GM23338 (cell line): ENCODE measurements at regions not wholly inside any gene's neighbourhood (a gene's known extent, or its start where the extent isn't known, plus 50 kb on each side); places are given as distances from the start of the nearest gene placed in this dataset.

ENCODE experiments used
- ATAC-seq: fragments of 200-7000 bp; cut with Tn5 transposase; 3 replicates; pipeline ENCODE4 v1.9.1; 2020
- DNase-seq: peaks from one replicate; pipeline ENCODE4 v3.0.0-alpha.2; 2015; ENCODE audit warnings: low spot score
- H2AFZ ChIP-seq: fragments of 200-600 bp; sonication (generic); 2 replicates; pipeline ENCODE4 v1.8.0; 2016; ENCODE audit warnings: antibody characterized with exemption, mild to moderate bottlenecking, moderate library complexity
- H3F3A ChIP-seq: fragments of 200-600 bp; sonication (generic); replicated peaks from 2 replicates; pipeline ENCODE4 v1.8.0; 2017; ENCODE audit warnings: antibody characterized with exemption, mixed run types, low read depth
- H3K27ac ChIP-seq: fragments of 200-600 bp; sonication (generic); 2 replicates; pipeline ENCODE4 v1.6.1; 2016; ENCODE audit warnings: low read depth
- H3K27me3 ChIP-seq: fragments of 200-600 bp; sonication (generic); 2 replicates; pipeline ENCODE4 v1.8.0; 2016; ENCODE audit warnings: mild to moderate bottlenecking, mixed run types, moderate library complexity; ENCODE audit not compliant: insufficient read depth
- H3K36me3 ChIP-seq: fragments of 200-600 bp; sonication (generic); 2 replicates; pipeline ENCODE4 v1.8.0; 2016; ENCODE audit warnings: mild to moderate bottlenecking; ENCODE audit not compliant: insufficient read depth
- H3K4me1 ChIP-seq: fragments of 200-600 bp; sonication (generic); 2 replicates; pipeline ENCODE4 v1.8.0; 2016; ENCODE audit warnings: mild to moderate bottlenecking, moderate library complexity; ENCODE audit not compliant: insufficient read depth
- H3K4me2 ChIP-seq: fragments of 200-600 bp; sonication (generic); 2 replicates; pipeline ENCODE4 v1.7.1; 2017; ENCODE audit warnings: mixed run types
- H3K4me3 ChIP-seq: fragments of 200-600 bp; sonication (generic); 2 replicates; pipeline ENCODE4 v1.6.1; 2016; ENCODE audit warnings: mixed run types
- H3K79me2 ChIP-seq: fragments of 200-600 bp; sonication (generic); replicated peaks from 2 replicates; pipeline ENCODE4 v1.8.0; 2017; ENCODE audit warnings: mild to moderate bottlenecking; ENCODE audit not compliant: insufficient read depth
- H3K9me2 ChIP-seq: fragments of 200-600 bp; sonication (generic); 2 replicates; pipeline ENCODE4 v1.8.0; 2017; ENCODE audit not compliant: insufficient read depth
- H4K20me1 ChIP-seq: fragments of 200-600 bp; sonication (generic); replicated peaks from 2 replicates; pipeline ENCODE4 v1.8.0; 2017; ENCODE audit warnings: mild to moderate bottlenecking; ENCODE audit not compliant: insufficient read depth
- H3K27ac Mint-ChIP-seq: 2 replicates; pipeline ENCODE4 v1.8.0; 2020; ENCODE audit warnings: inconsistent platforms, mild to moderate bottlenecking, moderate library complexity, mixed read lengths
- H3K27me3 Mint-ChIP-seq: 3 replicates; pipeline ENCODE4 v1.8.0; 2022; ENCODE audit warnings: low read depth, mild to moderate bottlenecking, moderate library complexity, mixed read lengths, inconsistent platforms; ENCODE audit not compliant: insufficient read depth, poor library complexity
- H3K36me3 Mint-ChIP-seq: 3 replicates; pipeline ENCODE4 v1.8.0; 2021; ENCODE audit warnings: low read depth, mild to moderate bottlenecking, inconsistent platforms, moderate library complexity, mixed read lengths
- H3K4me1 Mint-ChIP-seq: 3 replicates; pipeline ENCODE4 v1.8.0; 2020; ENCODE audit warnings: mild to moderate bottlenecking, inconsistent platforms, mixed read lengths
- H3K4me3 Mint-ChIP-seq: 3 replicates; pipeline ENCODE4 v1.8.0; 2021; ENCODE audit warnings: moderate library complexity, mild to moderate bottlenecking, inconsistent platforms, mixed read lengths
- H3K9me3 Mint-ChIP-seq: 3 replicates; pipeline ENCODE4 v1.8.0; 2020; ENCODE audit warnings: moderate library complexity, mild to moderate bottlenecking, inconsistent platforms, mixed read lengths
- CREB1 ChIP-seq: fragments of 250-450 bp; sonication (Bioruptor Pico); IDR thresholded peaks from 2 replicates; pipeline ENCODE4 v1.5.0; 2020; ENCODE audit warnings: low read depth, mild to moderate bottlenecking, moderate library complexity
- EZH2 ChIP-seq: fragments of 200-600 bp; sonication (generic); IDR thresholded peaks from one replicate; pipeline ENCODE4 v1.8.0; 2017; ENCODE audit warnings: antibody characterized with exemption, mild to moderate bottlenecking, low read depth; ENCODE audit not compliant: unreplicated experiment
- EZH2phosphoT487 ChIP-seq: fragments of 200-600 bp; sonication (generic); IDR thresholded peaks from one replicate; pipeline ENCODE4 v1.8.1; 2018; ENCODE audit warnings: antibody characterized with exemption; ENCODE audit not compliant: unreplicated experiment
- JUNB ChIP-seq: IDR thresholded peaks from one replicate; pipeline ENCODE4 v1.6.1; 2016; ENCODE audit warnings: antibody characterized with exemption; ENCODE audit not compliant: unreplicated experiment
- NANOG ChIP-seq: IDR thresholded peaks from 2 replicates; pipeline ENCODE4 v1.6.1; 2016; ENCODE audit warnings: antibody characterized with exemption, borderline replicate concordance
- POLR2AphosphoS5 ChIP-seq: IDR thresholded peaks from 2 replicates; pipeline ENCODE4 v1.6.1; 2016; ENCODE audit warnings: antibody characterized with exemption, low read depth
- STAT1 ChIP-seq: IDR thresholded peaks from one replicate; pipeline ENCODE4 v1.6.1; 2016; ENCODE audit warnings: antibody characterized with exemption; ENCODE audit not compliant: unreplicated experiment
- ZNF114 ChIP-seq: fragments of 250-450 bp; sonication (Bioruptor Pico); IDR thresholded peaks from 2 replicates; pipeline ENCODE4 v1.5.0; 2020; ENCODE audit warnings: mild to moderate bottlenecking, moderate library complexity
- ZNF331 ChIP-seq: fragments of 250-450 bp; sonication (Bioruptor Pico); IDR thresholded peaks from 2 replicates; pipeline ENCODE4 v1.5.0; 2020; ENCODE audit warnings: low read depth, mild to moderate bottlenecking, moderate library complexity
- TF ChIP-seq, protein P1 (sequence below): IDR thresholded peaks from one replicate; pipeline ENCODE4 v1.6.1; 2018; ENCODE audit warnings: antibody characterized with exemption; ENCODE audit not compliant: unreplicated experiment
- TF ChIP-seq, protein P2 (sequence below), 2 experiments: fragments of 200-600 bp in 1 of 2; sonication (generic) in 1 of 2; conservative IDR thresholded peaks; 2 replicates each; pipeline versions ENCODE4 v1.5.1 to v1.6.1; 2016 to 2017; ENCODE audit warnings: antibody characterized with exemption in 2 of 2, low read depth in 2 of 2, mild to moderate bottlenecking in 2 of 2, moderate library complexity in 1 of 2
- TF ChIP-seq, protein P3 (sequence below): fragments of 250-450 bp; sonication (Bioruptor Pico); IDR thresholded peaks from 2 replicates; pipeline ENCODE4 v1.5.0; 2020; ENCODE audit warnings: mild to moderate bottlenecking, moderate library complexity
- TF ChIP-seq, protein P4 (sequence below): IDR thresholded peaks from 2 replicates; pipeline ENCODE4 v1.6.1; 2016; ENCODE audit warnings: antibody characterized with exemption

DNA sequence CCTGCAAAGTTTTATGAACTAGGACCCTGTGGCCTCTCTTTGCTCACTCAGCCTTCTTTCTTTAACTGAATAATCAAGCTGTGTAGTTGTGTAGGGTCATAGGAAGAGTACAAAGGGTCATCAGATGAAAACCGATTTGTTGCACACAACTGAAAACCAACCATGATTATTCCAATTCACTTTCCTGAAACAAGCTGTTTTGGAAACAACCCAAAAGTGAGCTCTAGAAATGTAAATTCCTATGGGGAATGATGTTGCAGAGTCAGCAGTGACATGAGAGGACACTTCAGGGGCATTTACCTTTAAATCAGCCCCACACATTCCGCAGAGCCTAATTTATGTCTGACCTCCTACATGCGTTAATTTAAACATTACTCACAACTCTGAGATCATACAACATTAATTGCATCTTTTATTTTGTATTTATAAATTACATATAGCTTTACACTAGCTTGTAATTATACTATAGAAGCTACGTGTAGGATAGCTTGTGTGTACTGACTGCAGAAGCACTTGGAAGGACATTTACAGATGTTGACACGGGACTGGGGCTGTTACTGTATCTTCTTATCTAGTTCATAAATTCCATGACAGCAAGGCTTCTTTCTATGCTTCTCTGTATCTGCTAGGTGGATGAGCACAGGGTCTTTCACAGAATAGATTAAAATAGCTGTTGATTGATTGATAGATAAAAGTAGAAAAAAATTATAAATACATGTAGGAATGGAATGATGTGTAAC is 139.9 kb upstream of the AKR1E2 start:
- no peak for DNase-seq
- Mint-ChIP-seq H3K9me3 (no peaks in the 10 kb centered on the region), H3K4me1 (no peaks in the 10 kb centered on the region), H3K27ac (no peak overlapping the region), H3K36me3 (no peaks in the 10 kb centered on the region), H3K27me3 (no peaks in the 10 kb centered on the region), H3K4me3 (no peak overlapping the region)
- H3K4me1 ChIP-seq: no peaks in the 10 kb centered on the region
- H3K27me3 ChIP-seq: no peaks in the 10 kb centered on the region
- no peak overlapping the region for H3K27ac ChIP-seq
- H3F3A ChIP-seq: no peaks in the 10 kb centered on the region
- TF ChIP-seq EZH2phosphoT487 (no peak), CREB1 (CRISPR knock-in tag) (no peak), EZH2 (no peak), NANOG (no peak), JUNB (no peak), ZNF114 (CRISPR knock-in tag) (no peak), POLR2AphosphoS5 (no peak), STAT1 (no peak), ZNF331 (CRISPR knock-in tag) (no peak)
- TF ChIP-seq, protein P1, sequence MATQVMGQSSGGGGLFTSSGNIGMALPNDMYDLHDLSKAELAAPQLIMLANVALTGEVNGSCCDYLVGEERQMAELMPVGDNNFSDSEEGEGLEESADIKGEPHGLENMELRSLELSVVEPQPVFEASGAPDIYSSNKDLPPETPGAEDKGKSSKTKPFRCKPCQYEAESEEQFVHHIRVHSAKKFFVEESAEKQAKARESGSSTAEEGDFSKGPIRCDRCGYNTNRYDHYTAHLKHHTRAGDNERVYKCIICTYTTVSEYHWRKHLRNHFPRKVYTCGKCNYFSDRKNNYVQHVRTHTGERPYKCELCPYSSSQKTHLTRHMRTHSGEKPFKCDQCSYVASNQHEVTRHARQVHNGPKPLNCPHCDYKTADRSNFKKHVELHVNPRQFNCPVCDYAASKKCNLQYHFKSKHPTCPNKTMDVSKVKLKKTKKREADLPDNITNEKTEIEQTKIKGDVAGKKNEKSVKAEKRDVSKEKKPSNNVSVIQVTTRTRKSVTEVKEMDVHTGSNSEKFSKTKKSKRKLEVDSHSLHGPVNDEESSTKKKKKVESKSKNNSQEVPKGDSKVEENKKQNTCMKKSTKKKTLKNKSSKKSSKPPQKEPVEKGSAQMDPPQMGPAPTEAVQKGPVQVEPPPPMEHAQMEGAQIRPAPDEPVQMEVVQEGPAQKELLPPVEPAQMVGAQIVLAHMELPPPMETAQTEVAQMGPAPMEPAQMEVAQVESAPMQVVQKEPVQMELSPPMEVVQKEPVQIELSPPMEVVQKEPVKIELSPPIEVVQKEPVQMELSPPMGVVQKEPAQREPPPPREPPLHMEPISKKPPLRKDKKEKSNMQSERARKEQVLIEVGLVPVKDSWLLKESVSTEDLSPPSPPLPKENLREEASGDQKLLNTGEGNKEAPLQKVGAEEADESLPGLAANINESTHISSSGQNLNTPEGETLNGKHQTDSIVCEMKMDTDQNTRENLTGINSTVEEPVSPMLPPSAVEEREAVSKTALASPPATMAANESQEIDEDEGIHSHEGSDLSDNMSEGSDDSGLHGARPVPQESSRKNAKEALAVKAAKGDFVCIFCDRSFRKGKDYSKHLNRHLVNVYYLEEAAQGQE: no peak
- TF ChIP-seq, protein P2, sequence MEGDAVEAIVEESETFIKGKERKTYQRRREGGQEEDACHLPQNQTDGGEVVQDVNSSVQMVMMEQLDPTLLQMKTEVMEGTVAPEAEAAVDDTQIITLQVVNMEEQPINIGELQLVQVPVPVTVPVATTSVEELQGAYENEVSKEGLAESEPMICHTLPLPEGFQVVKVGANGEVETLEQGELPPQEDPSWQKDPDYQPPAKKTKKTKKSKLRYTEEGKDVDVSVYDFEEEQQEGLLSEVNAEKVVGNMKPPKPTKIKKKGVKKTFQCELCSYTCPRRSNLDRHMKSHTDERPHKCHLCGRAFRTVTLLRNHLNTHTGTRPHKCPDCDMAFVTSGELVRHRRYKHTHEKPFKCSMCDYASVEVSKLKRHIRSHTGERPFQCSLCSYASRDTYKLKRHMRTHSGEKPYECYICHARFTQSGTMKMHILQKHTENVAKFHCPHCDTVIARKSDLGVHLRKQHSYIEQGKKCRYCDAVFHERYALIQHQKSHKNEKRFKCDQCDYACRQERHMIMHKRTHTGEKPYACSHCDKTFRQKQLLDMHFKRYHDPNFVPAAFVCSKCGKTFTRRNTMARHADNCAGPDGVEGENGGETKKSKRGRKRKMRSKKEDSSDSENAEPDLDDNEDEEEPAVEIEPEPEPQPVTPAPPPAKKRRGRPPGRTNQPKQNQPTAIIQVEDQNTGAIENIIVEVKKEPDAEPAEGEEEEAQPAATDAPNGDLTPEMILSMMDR (conservative IDR thresholded peaks at IDR 0.05; ENCODE audit: low read depth in 2 of 2): no peak
- TF ChIP-seq, protein P3, sequence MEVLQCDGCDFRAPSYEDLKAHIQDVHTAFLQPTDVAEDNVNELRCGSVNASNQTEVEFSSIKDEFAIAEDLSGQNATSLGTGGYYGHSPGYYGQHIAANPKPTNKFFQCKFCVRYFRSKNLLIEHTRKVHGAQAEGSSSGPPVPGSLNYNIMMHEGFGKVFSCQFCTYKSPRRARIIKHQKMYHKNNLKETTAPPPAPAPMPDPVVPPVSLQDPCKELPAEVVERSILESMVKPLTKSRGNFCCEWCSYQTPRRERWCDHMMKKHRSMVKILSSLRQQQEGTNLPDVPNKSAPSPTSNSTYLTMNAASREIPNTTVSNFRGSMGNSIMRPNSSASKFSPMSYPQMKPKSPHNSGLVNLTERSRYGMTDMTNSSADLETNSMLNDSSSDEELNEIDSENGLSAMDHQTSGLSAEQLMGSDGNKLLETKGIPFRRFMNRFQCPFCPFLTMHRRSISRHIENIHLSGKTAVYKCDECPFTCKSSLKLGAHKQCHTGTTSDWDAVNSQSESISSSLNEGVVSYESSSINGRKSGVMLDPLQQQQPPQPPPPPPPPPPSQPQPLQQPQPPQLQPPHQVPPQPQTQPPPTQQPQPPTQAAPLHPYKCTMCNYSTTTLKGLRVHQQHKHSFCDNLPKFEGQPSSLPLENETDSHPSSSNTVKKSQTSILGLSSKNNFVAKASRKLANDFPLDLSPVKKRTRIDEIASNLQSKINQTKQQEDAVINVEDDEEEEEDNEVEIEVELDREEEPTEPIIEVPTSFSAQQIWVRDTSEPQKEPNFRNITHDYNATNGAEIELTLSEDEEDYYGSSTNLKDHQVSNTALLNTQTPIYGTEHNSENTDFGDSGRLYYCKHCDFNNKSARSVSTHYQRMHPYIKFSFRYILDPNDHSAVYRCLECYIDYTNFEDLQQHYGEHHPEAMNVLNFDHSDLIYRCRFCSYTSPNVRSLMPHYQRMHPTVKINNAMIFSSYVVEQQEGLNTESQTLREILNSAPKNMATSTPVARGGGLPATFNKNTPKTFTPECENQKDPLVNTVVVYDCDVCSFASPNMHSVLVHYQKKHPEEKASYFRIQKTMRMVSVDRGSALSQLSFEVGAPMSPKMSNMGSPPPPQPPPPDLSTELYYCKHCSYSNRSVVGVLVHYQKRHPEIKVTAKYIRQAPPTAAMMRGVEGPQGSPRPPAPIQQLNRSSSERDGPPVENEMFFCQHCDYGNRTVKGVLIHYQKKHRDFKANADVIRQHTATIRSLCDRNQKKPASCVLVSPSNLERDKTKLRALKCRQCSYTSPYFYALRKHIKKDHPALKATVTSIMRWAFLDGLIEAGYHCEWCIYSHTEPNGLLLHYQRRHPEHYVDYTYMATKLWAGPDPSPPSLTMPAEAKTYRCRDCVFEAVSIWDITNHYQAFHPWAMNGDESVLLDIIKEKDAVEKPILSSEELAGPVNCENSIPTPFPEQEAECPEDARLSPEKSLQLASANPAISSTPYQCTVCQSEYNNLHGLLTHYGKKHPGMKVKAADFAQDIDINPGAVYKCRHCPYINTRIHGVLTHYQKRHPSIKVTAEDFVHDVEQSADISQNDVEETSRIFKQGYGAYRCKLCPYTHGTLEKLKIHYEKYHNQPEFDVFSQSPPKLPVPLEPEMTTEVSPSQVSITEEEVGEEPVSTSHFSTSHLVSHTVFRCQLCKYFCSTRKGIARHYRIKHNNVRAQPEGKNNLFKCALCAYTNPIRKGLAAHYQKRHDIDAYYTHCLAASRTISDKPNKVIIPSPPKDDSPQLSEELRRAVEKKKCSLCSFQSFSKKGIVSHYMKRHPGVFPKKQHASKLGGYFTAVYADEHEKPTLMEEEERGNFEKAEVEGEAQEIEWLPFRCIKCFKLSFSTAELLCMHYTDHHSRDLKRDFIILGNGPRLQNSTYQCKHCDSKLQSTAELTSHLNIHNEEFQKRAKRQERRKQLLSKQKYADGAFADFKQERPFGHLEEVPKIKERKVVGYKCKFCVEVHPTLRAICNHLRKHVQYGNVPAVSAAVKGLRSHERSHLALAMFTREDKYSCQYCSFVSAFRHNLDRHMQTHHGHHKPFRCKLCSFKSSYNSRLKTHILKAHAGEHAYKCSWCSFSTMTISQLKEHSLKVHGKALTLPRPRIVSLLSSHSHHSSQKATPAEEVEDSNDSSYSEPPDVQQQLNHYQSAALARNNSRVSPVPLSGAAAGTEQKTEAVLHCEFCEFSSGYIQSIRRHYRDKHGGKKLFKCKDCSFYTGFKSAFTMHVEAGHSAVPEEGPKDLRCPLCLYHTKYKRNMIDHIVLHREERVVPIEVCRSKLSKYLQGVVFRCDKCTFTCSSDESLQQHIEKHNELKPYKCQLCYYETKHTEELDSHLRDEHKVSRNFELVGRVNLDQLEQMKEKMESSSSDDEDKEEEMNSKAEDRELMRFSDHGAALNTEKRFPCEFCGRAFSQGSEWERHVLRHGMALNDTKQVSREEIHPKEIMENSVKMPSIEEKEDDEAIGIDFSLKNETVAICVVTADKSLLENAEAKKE: no peak
- TF ChIP-seq, protein P4, sequence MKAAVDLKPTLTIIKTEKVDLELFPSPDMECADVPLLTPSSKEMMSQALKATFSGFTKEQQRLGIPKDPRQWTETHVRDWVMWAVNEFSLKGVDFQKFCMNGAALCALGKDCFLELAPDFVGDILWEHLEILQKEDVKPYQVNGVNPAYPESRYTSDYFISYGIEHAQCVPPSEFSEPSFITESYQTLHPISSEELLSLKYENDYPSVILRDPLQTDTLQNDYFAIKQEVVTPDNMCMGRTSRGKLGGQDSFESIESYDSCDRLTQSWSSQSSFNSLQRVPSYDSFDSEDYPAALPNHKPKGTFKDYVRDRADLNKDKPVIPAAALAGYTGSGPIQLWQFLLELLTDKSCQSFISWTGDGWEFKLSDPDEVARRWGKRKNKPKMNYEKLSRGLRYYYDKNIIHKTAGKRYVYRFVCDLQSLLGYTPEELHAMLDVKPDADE: no peak
- no peak overlapping the region for H2AFZ ChIP-seq
- H3K4me3 ChIP-seq: no peak overlapping the region
- no peak overlapping the region for H3K4me2 ChIP-seq
- no peaks in the 10 kb centered on the region for H3K36me3 ChIP-seq
- H3K79me2 ChIP-seq: no peaks in the 10 kb centered on the region
- H4K20me1 ChIP-seq: no peaks in the 10 kb centered on the region
- ATAC-seq: no peak
- no peaks in the 10 kb centered on the region for H3K9me2 ChIP-seq
